ENCODE measurements at regions not wholly inside any gene's neighbourhood (a gene's known extent, or its start where the extent isn't known, plus 50 kb on each side); places are given as distances from the start of the nearest gene placed in this dataset.
"Not testable (repeated sequence)": the region's sequence is repeated elsewhere in the genome, so short reads cannot be mapped to it uniquely, and the experiment has no call there.

DNA sequence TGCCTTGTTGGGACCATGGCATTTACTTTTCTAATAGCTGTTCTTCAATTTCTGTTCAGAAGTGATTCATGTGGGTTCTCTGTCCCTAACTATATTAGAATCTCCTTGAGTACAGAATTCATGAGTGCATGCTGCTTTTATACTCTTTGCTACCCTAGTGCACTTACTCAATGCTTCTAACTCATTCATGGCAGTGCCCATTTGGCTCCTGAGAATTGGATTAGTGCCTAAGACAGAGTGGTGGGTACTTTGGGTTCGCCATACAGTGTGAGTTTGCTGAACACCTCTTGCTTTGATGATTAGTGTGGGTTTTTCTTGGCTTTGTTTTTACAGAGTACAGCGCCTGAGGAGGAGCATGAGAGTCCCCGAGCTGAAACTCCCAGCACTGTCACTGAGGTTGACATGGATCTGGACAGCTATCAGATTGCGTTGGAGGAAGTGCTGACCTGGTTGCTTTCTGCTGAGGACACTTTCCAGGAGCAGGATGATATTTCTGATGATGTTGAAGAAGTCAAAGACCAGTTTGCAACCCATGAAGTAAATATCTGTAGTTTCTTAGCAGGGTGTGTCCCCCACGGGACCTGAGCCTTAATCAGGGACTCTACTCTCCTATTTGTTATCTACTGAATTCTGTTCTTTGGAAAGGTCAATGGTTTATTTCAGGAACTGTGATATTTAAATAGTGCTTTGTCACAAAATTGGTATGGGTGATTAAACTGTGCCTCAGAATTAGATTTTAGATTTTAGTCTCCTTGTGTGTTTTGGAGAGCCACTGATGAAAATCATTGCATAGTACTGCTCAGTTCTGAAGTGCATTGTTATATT is 150.7 kb downstream of the UTRN start:
- DNase-seq: no peak

DNA sequence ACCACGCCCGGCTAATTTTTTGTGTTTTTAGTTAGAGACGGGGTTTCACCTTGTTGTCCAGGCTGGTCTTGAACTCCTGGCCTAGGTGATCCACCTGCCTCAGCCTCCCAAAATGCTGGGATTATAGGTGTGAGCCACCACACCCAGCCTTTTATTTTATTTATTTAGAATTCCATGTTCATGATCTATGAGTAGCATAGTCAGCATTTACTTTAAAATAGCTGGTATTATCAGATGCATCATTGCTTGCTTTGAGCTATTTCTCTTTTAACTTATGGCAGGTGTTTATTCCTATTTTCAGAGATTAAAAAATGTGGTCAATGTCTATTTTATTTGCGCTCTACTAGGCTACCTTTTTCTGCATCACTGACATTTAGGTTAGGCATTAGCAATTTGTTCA is 152.0 kb downstream of the UTRN start:
- no peak for DNase-seq

DNA sequence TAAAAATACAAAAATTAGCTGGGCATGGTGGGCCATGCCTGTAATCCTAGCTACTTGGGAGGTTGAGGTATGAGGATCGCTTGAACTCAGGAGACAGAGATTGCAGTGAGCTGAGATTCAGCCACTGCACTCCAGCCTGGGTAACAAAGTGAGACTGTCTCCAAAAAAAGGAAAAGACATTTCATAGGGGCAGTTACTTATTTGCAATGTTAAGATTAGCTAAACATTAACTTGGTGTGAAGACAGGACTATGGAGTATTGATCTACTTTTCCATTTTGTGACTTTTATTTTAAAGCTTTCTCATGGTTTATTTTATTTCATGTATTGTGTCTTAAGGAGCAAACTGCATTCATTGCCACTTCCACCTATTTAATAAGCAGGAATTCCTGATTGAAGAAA is 153.0 kb downstream of the UTRN start:
- DNase-seq: no peak

DNA sequence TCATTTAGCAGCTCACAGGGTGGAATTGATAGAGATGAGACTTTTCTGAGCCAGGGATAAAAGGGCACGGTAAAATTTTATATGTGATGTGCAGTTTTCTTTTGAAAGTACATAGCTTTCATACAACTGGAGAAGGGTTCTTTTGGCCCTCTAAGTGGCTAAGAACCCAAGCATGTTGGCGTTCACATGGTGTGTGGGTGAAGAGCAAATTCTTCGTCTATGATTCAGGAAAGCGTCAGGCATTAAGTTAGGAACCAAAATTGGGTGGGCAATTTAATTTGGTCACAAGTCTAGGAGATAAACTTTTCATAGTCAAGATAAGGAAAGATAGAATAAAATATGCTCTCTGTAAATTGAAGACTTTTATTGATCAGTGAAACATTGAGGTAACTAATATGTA is 153.9 kb downstream of the UTRN start:
- DNase-seq: no peak

GRCh38 chr6:144441801-144442200 is 156.7 kb downstream of the UTRN start:
- DNase-seq: not testable (repeated sequence)

DNA sequence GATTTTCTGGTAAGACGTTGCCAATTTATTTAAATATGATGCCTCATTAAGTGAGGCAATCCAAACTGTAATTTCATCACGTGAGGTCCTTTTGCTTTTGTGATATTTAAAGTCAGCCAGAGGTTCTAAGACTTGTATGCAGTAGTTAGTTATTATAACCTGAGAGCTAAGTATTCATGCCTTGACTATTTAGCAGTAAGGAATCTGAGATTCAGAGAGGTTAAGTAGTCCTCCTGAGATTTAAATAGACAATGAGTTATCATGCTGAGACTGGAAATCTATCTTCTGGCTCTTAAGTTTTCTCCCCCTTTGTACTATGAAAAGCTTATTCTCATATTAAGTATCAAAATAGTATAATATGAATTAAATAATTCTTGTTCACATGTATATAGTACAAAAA is 158.0 kb downstream of the UTRN start:
- DNase-seq: no peak

GRCh38 chr6:144447472-144447871 is 162.3 kb downstream of the UTRN start:
- no peak for DNase-seq

GRCh38 chr6:144449218-144449617 is 164.1 kb downstream of the UTRN start:
- no peak for DNase-seq

- DNase-seq: peak; percentile 84
Measured at GRCh38 chr6:144449911-144450597, 164.9 kb downstream of the UTRN start.

DNA sequence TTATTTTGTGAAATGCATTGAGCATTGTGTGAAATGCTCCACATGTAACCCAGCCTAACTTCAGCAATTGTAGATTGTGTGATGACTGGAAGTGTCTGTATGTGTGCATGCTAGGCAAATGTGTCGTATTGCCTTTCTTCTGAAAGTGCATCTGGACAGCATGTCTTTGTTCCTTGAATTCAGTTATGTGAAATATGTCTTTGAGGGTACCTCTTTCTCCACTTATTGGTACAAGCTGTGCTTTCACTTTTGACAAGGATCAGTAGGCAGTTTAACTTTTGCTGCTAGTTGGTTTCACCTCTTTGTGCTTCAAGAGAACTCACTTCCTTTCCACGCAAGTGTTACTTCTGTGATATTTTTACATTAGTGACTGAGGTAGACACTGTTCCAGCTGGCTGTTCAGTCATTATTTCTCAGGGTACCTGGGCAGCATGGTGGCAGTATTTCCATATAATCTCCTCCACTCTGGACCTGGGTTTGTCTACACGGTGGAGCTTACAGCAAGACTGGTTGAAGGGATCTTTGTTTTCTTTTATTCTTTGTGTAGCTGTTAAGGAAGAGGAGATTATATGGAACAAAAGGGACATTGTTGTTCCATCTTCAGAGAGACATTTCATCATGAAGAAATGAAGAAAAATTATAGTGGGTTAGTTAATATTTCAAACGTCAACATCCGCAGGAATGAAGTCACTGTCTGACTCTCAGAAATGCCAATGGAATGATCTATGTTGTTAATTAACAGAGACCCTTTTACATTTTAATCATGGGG is 175.4 kb downstream of the UTRN start:
- no peak for DNase-seq

GRCh38 chr6:144462058-144462457 is 176.9 kb downstream of the UTRN start:
- no peak for DNase-seq

DNA sequence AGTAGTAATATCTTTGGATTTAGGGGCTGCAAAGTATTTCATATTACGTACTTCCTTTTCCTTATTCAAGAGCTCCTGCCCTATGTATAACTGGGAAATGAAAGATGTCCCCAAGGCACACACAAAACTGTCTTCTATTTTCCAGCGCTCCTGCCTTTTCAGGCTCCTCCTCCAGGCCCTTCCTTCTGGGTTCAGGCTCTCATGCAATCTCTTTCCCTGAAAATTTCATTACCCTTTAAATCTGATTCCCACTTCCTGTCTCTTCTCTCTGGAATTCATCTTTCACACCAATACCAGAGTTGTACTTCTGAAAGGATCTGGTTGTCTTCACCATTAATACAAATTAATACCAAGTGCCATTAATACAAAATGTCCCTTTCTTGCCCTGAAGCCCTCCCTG is 181.6 kb downstream of the UTRN start:
- DNase-seq: no peak

DNA sequence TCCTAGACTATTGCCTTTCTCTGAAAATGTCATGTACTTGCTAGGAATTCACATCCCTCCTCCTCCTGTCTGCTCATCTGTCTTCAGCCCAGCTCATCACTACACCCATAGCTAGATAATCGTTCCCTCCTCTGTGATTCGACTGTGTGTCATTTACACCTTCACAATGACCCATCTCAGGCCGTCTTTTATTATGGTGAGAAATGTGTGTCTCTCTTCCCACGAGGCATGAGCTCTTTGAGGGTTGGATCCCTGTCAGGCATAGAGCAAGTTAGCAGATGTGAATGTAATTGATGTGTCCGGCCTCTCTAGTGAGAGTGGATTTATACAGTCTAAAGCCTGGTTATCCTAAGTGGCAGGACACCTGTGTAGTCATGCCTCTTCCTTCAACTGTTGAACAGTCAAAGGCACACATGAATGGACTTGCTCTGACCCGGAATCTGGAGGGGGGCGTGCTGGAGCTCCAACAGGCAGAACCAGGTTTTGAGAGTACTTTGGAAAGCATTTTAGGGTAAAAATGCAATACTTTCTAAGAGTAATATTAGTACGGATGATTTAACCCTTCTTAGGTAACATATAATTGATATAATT is 182.1 kb downstream of the UTRN start:
- DNase-seq: no peak

DNA sequence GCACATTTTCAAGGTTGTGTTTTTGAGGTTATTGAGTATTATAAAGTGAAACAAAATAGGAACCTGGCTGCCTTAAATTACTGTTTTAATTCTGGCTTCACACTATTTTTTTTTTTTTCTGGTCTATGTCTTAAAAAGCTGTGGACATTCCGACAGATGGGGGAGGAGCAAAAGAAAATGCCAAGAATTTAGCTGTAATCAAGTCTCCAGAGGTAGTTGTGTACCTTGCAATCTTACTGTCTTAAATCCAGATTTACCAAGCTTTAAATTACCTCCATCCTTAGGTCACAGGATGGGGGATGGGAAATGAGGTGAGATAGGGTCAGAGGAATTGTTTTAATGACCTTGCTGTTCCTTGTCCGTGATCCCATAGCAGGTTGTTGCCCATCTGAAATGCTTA is 182.8 kb downstream of the UTRN start:
- no peak for DNase-seq

- DNase-seq: no peak
Measured at GRCh38 chr6:144468709-144469108, 183.6 kb downstream of the UTRN start.

DNA sequence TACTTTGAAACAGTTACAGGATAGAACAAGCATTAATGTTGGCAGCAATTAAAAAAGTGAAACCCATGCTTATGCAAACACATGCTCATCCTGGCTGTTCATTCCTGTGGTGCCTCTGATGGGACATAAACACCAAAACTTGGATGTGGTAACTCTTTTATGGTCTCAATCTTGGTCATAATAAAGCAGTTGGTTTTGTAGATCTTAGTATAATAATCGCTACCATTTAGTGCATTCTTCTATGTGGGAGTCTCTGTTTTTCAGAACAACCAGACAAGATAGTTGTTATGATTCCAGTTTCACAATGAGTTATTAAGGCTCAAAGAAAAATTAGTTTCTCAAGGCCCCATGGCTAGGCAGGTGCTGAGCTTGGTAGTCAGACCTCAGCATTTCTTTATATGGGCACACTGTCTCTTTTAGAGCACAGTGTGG is 184.0 kb downstream of the UTRN start:
- no peak for DNase-seq

DNA sequence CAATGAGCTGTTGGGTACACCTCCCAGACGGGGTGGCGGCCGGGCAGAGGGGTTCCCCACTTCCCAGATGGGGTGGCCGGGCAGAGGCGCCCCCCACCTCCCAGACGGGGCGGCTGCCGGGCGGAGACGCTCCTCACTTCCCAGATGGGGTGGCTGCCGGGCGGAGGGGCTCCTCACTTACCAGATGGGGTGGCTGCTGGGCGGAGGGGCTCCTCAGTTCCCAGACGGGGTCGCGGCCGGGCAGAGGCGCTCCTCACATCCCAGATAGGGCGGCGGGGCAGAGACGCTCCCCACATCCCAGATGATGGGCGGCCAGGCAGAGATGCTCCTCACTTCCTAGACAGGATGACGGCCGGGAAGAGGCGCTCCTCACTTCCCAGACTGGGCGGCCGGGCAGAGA is 185.1 kb downstream of the UTRN start:
- DNase-seq: not testable (repeated sequence)

GRCh38 chr6:144471986-144472385 is 186.9 kb downstream of the UTRN start:
- no peak for DNase-seq

- no peak for DNase-seq
Measured at GRCh38 chr6:144474290-144474689, 189.2 kb downstream of the UTRN start.

GRCh38 chr6:144474904-144475303 is 189.8 kb downstream of the UTRN start:
- DNase-seq: no peak

GRCh38 chr6:144475411-144475810 is 190.3 kb downstream of the UTRN start:
- no peak for DNase-seq

DNA sequence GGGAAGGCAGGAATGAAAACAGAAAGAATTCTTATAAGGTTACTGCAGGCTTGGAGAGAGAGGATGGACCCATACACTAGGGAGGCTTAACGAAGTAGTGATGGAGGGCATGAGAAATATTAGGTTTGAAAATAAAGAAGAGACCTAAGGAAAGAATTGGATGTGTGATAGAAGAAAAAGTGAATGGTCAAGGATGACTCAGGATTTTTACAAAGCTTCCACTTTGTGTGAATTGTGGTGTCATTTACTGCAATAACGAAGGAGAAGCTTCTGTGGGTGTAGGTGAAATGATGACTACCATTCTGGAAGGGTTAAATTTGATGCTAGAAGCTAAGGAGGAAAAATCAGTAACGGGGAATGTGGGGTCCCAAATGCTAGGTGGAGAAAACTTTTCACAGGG is 191.2 kb downstream of the UTRN start:
- DNase-seq: no peak

- DNase-seq: no peak
Measured at GRCh38 chr6:144477396-144477795, 192.3 kb downstream of the UTRN start.
